CD14-positive monocyte (primary cell): ENCODE measurements at regions not wholly inside any gene's neighbourhood (a gene's known extent, or its start where the extent isn't known, plus 50 kb on each side); places are given as distances from the start of the nearest gene placed in this dataset.

Experiments
- DNase-seq, 3 donors: peaks; one replicate each; pipeline ENCODE4 v3.0.0-alpha.2; 2011 to 2022
- H2AFZ ChIP-seq: 2 replicates; pipeline ENCODE4 v1.6.0; 2012; ENCODE audit warnings: mild to moderate bottlenecking, low read depth, low read length, inconsistent platforms; ENCODE audit not compliant: insufficient read depth, poor library complexity, severe bottlenecking
- H3K27ac ChIP-seq, 2 donors: 1 replicate in 1 of 2; 2 replicates in 1 of 2; pipeline ENCODE4 v1.5.1; 2012 to 2013; ENCODE audit warnings: low read length in 2 of 2, control low read depth in 1 of 2, inconsistent platforms in 1 of 2, low read depth in 1 of 2, mild to moderate bottlenecking in 1 of 2
- H3K27me3 ChIP-seq, 2 donors: one replicate each; pipeline versions ENCODE4 v1.6.0 to v1.6.1; 2011 to 2013; ENCODE audit warnings: low read length in 2 of 2; ENCODE audit not compliant: control insufficient read depth in 2 of 2, insufficient read depth in 2 of 2
- H3K36me3 ChIP-seq, 2 donors: replicated peaks in 1 of 2; 1 replicate in 1 of 2; 2 replicates in 1 of 2; pipeline versions ENCODE4 v1.5.1 to v1.6.1; 2012 to 2013; ENCODE audit warnings: low read length in 2 of 2, control low read depth in 1 of 2, inconsistent platforms in 1 of 2, mild to moderate bottlenecking in 1 of 2; ENCODE audit not compliant: insufficient read depth in 2 of 2, control insufficient read depth in 1 of 2
- H3K4me1 ChIP-seq, 2 donors: 1 replicate in 1 of 2; 2 replicates in 1 of 2; pipeline versions ENCODE4 v1.5.1 to v1.6.1; 2012 to 2013; ENCODE audit warnings: low read length in 2 of 2, control low read depth in 1 of 2, inconsistent platforms in 1 of 2, mild to moderate bottlenecking in 1 of 2, moderate library complexity in 1 of 2; ENCODE audit not compliant: insufficient read depth in 2 of 2, control insufficient read depth in 1 of 2
- H3K4me2 ChIP-seq: replicated peaks from 2 replicates; pipeline ENCODE3; 2012; ENCODE audit warnings: low read length, moderate library complexity, mild to moderate bottlenecking; ENCODE audit not compliant: poor library complexity, severe bottlenecking; ENCODE audit errors: extremely low read depth
- H3K4me3 ChIP-seq, 3 experiments: fragments of 200-600 bp in 1 of 3; sonication (generic) in 1 of 3; replicated peaks in 1 of 3; 1 replicate in 2 of 3; 2 replicates in 1 of 3; pipeline ENCODE4 v1.5.1; 2011 to 2013; ENCODE audit warnings: low read length in 3 of 3, mild to moderate bottlenecking in 3 of 3, control low read depth in 2 of 3, low read depth in 2 of 3, inconsistent platforms in 1 of 3, moderate library complexity in 1 of 3
- H3K79me2 ChIP-seq: 2 replicates; pipeline ENCODE4 v1.6.0; 2012; ENCODE audit warnings: mild to moderate bottlenecking, control low read depth, inconsistent platforms, low read length, moderate library complexity; ENCODE audit not compliant: insufficient read depth
- H3K9ac ChIP-seq: 2 replicates; pipeline ENCODE4 v1.6.0; 2017; ENCODE audit warnings: low read length, mild to moderate bottlenecking; ENCODE audit not compliant: insufficient read depth, poor library complexity, severe bottlenecking
- H3K9me3 ChIP-seq, 2 donors: replicated peaks in 1 of 2; 1 replicate in 1 of 2; 2 replicates in 1 of 2; pipeline versions ENCODE4 v1.5.1 to v1.6.1; 2012 to 2013; ENCODE audit warnings: low read length in 2 of 2, control low read depth in 1 of 2; ENCODE audit not compliant: control insufficient read depth in 1 of 2, insufficient read depth in 1 of 2
- H4K20me1 ChIP-seq: 2 replicates; pipeline ENCODE4 v1.6.0; 2012; ENCODE audit warnings: mild to moderate bottlenecking, low read length, control low read depth, moderate library complexity; ENCODE audit not compliant: insufficient read depth
- H3K27ac Mint-ChIP-seq, 7 donors: one replicate each; pipeline ENCODE4 v1.8.0; 2020; ENCODE audit warnings: mild to moderate bottlenecking in 7 of 7, mixed read lengths in 7 of 7, moderate library complexity in 6 of 7, inconsistent platforms in 2 of 7
- H3K27me3 Mint-ChIP-seq, 3 donors: one replicate each; pipeline ENCODE4 v1.8.0; 2021 to 2022; ENCODE audit warnings: low read depth in 3 of 3, mild to moderate bottlenecking in 3 of 3, mixed read lengths in 3 of 3, moderate library complexity in 3 of 3, inconsistent platforms in 1 of 3
- H3K36me3 Mint-ChIP-seq, 2 donors: one replicate each; pipeline ENCODE4 v1.8.0; 2020; ENCODE audit warnings: mixed read lengths in 2 of 2, inconsistent platforms in 1 of 2, mild to moderate bottlenecking in 1 of 2
- H3K4me1 Mint-ChIP-seq: one replicate; pipeline ENCODE4 v1.8.0; 2020; ENCODE audit warnings: mild to moderate bottlenecking, mixed read lengths
- H3K4me3 Mint-ChIP-seq, 2 donors: one replicate each; pipeline ENCODE4 v1.8.0; 2020; ENCODE audit warnings: mild to moderate bottlenecking in 2 of 2, mixed read lengths in 2 of 2, moderate library complexity in 1 of 2
- H3K9me3 Mint-ChIP-seq, 7 donors: one replicate each; pipeline ENCODE4 v1.8.0; 2020 to 2022; ENCODE audit warnings: mixed read lengths in 7 of 7, mild to moderate bottlenecking in 6 of 7, moderate library complexity in 6 of 7, inconsistent platforms in 2 of 7
- CTCF ChIP-seq: fragments of 200-600 bp; IDR thresholded peaks from one replicate; pipeline ENCODE4 v1.8.0; 2022; ENCODE audit warnings: antibody characterized with exemption, mild to moderate bottlenecking
- WGBS: methylation state at CpG from one replicate; pipeline ENCODE4 v1.1.5; 2013; ENCODE audit warnings: missing lambda C conversion rate; ENCODE audit not compliant: insufficient coverage; 5-methylcytosine and 5-hydroxymethylcytosine counted together
- intact Hi-C, 2 donors: fragments of 100-400 bp; cut with micrococcal nuclease; formaldehyde crosslinking; loops; one replicate each; pipeline versions ENCODE4 v1.15.0 to v1.15.1; 2023

DNA sequence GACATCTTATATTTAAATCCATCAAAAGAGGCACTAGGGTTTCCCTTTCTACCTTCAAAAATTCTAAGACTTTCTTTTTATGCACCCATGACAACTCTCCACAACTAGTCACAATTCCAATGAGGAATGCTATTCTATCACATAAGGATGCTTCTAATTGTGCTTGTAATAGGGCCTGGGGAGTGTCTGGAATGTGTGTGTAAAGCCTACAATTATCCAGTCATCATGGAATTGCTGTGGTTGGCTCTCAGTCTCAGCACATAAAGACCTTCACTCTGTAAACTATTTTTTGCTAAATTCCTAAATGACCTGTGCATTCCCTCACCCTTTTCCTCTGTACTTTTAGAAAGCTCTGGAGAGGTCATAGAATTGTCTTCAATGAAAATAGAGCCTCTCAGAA is 86.7 kb downstream of the EPDR1 start:
- Histone ChIP-seq H2AFZ (no peak overlapping the region), H4K20me1 (no peaks in the 10 kb centered on the region), H3K9me3 (no peaks in the 10 kb centered on the region), H3K79me2 (no peaks in the 10 kb centered on the region), H3K27ac (no peak overlapping the region), H3K9ac (no peak overlapping the region), H3K4me3 (no peak overlapping the region), H3K4me2 (no peak overlapping the region), H3K27me3 (no peaks in the 10 kb centered on the region), H3K36me3 (no peaks in the 10 kb centered on the region), H3K4me1 (no peaks in the 10 kb centered on the region)
- H3K27me3 Mint-ChIP-seq = no peaks in the 10 kb centered on the region
- peaks cover 7 to 13% (median 9%) of the 10 kb centered on the region in 7 donors for H3K9me3 Mint-ChIP-seq
- no peaks in the 10 kb centered on the region for H3K4me1 Mint-ChIP-seq
- no peak for TF ChIP-seq CTCF
- no peak overlapping the region for H3K4me3 Mint-ChIP-seq
- DNase-seq = no peak
- H3K27ac Mint-ChIP-seq = no peak overlapping the region
- intact Hi-C loops = no loop called here
- H3K36me3 Mint-ChIP-seq = no peaks in the 10 kb centered on the region

GRCh38 chr7:38013246-38013645 is 92.8 kb downstream of the EPDR1 start:
- no peaks in the 10 kb centered on the region for H3K27me3 Mint-ChIP-seq

More at GRCh38 chr7:38013246-38013645, 92.8 kb downstream of the EPDR1 start:
- no peak overlapping the region for H3K4me3 ChIP-seq
- H3K36me3 Mint-ChIP-seq = no peaks in the 10 kb centered on the region
- H3K4me1 Mint-ChIP-seq = no peaks in the 10 kb centered on the region
- intact Hi-C loops = no loop called here
- no peaks in the 10 kb centered on the region for H4K20me1 ChIP-seq
- H3K4me3 Mint-ChIP-seq = no peak overlapping the region
- H3K9me3 ChIP-seq = no peaks in the 10 kb centered on the region
- H3K9ac ChIP-seq = no peak overlapping the region
- H3K27ac Mint-ChIP-seq = no peak overlapping the region
- no peak overlapping the region for H2AFZ ChIP-seq
- no peaks in the 10 kb centered on the region for H3K27me3 ChIP-seq
- H3K9me3 Mint-ChIP-seq = peaks cover 7 to 16% (median 9%) of the 10 kb centered on the region in 7 donors
- no peak overlapping the region for H3K27ac ChIP-seq
- DNase-seq = no peak
- no peaks in the 10 kb centered on the region for H3K79me2 ChIP-seq
- no peak for TF ChIP-seq CTCF
- no CpG with 5 or more reads among the region's 3 CpGs for WGBS
- no peaks in the 10 kb centered on the region for H3K4me1 ChIP-seq
- H3K36me3 ChIP-seq = no peaks in the 10 kb centered on the region
- no peak overlapping the region for H3K4me2 ChIP-seq
